ENCODE measurements at regions not wholly inside any gene's neighbourhood (a gene's known extent, or its start where the extent isn't known, plus 50 kb on each side); places are given as distances from the start of the nearest gene placed in this dataset.

DNA sequence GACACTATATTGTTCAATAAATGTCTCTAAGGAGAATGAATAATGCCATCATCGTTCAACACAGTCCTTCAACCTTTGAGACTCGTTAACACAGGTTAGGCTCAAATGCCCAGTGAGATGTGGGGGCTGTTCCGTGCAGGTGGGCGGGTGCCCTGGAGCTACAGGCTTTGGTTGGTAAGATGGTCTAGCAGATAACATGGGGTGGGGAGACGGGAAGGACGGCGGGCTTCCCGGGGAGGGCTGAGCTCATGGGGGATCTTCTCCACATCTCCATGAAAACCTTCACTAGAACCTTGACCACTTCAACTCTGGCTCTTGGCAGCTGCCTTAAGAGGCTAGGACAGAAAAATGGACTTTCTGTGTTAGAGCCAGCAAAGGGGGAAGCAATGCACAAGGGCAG is 134.1 kb upstream of the TCERG1L start:
- DNase-seq (ENCODE audit: low spot score), result no peak

DNA sequence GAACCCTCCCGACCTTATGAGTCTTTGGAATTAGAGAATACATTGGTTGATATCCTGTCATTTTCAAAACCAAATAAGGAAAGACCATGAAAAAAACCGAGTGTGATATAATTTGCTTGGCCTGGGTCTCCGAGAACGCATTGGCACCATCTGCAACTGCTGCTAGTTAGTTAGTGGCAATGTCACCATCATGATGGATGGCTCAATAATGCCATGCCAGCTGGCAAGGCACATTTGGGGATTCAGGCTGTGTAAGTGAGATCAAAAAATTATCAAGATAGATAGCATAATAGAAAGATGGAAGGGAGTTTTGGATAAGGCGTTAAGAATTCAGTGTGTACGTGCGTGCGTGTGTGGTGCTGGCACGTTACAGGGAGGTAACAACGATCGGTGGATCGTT is 134.7 kb upstream of the TCERG1L start:
- DNase-seq (ENCODE audit: low spot score), result no peak

DNA sequence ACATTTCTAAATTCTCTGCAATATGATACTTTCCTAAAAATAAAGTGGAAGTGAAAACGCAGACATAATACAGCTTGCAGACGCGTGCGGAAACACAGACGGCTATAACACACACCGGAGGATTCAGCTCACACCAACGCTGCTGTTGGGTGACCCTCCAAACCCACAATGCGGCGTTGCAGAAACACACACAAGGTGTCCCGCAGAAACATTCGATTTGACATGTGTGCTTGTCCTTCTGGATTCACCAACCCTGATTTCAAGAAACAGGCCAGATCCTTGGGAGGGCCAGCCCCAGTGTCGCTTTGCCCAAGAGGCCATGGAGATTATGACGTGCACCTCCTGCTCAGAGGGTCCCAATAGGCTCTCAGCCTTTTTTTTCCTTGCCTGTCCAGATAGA is 136.7 kb upstream of the TCERG1L start:
- DNase-seq (ENCODE audit: low spot score), result no peak

- no peak for DNase-seq (ENCODE audit: low spot score)
Measured at GRCh38 chr10:131448883-131449282, 137.4 kb upstream of the TCERG1L start.

DNA sequence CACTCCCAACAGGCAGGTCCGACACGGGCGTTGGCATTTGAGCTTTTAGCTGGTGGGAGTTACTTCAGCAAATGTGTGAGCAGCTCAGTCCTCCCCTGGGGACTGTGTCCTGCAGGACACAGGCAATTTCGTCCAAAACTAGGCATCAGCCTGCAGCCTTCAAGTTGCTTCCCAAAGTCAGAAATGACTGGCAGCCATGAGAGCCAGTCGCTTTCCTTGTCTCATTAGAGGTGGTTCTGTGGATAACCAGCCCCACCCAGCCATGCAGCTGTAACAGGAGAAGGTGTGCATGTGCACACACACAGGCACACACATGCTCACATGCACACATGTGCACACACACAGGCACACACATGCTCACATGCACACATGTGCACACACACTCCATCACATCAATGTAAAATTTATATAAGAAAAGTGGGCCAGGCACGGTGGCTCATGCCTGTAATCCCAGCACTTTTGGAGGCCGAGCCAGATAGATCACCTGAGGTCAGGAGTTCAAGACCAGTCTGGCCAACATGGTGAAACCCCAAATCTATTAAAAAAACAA is 138.8 kb upstream of the TCERG1L start:
- DNase-seq (ENCODE audit: low spot score), result no peak

GRCh38 chr10:131451407-131452015 is 140.0 kb upstream of the TCERG1L start:
- DNase-seq (ENCODE audit: low spot score), result no peak

- DNase-seq (ENCODE audit: low spot score), result no peak
Measured at GRCh38 chr10:131452926-131453720, 141.6 kb upstream of the TCERG1L start.

GRCh38 chr10:131453721-131454634 is 142.5 kb upstream of the TCERG1L start:
- peak; percentile 44 for DNase-seq (ENCODE audit: low spot score)

GRCh38 chr10:131456411-131456810 is 144.9 kb upstream of the TCERG1L start:
- no peak for DNase-seq (ENCODE audit: low spot score)

- DNase-seq (ENCODE audit: low spot score), result no peak
Measured at GRCh38 chr10:131461093-131461492, 149.6 kb upstream of the TCERG1L start.

DNA sequence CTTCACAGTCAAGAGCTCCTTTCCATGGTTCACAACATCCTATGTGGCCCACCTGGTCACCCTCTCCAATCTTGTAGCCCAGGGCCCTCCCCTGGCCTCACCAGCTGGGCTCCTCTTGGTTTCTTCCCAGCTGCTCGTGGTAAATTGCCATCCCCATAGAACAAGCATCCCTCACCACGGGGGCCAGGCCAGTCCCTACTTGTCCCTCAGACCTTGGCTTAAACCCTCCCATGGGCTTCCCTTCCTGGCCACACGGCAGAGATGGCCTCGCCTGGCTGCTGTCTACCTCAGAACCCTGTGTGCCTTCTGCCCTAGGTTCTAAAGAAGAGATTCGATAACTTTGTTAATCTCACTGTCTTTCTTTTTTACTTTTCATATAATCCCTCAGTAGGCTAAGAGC is 153.3 kb upstream of the TCERG1L start:
- DNase-seq (ENCODE audit: low spot score), result no peak

DNA sequence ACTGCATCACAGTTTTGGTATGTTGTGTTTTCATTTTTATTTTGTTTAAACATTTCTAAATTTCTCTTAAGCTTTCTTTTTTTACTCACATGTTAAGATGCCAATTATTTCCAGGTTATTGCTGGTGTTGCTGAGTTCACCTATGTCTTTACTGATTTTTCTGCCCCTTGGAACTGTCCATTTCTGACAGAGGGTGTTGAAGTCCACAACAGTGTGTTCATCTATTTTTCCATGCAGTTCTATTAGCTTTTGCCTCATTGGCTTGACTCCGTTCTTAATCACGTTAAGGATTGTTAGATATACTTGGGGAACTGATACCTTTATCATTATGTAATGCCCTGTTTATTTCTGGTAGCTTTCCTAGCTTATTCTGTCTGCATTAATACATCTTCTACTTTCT is 158.0 kb upstream of the TCERG1L start:
- DNase-seq (ENCODE audit: low spot score), result no peak

DNA sequence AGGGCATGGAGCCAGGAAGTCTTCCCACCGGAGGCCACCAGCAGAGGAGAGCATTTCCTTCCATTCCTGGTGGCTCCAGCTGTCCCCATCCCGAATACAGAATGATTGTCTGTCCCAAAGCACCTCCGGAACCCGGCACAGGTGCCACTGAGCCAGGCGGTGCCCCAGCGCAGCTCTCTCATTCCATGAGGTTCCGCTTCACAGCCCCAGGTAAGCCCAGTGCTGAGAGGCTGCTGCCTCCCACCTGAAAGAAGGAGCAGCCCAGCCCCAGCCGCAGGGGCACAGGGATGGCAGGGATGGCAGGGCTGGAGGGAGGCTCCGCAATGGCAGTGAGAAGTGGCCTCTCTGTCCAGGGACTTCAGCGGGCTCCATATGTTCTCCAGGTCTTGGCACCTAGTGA is 162.1 kb upstream of the TCERG1L start:
- no peak for DNase-seq (ENCODE audit: low spot score)

- DNase-seq (ENCODE audit: low spot score), result no peak
Measured at GRCh38 chr10:131474416-131474815, 162.9 kb upstream of the TCERG1L start.

DNA sequence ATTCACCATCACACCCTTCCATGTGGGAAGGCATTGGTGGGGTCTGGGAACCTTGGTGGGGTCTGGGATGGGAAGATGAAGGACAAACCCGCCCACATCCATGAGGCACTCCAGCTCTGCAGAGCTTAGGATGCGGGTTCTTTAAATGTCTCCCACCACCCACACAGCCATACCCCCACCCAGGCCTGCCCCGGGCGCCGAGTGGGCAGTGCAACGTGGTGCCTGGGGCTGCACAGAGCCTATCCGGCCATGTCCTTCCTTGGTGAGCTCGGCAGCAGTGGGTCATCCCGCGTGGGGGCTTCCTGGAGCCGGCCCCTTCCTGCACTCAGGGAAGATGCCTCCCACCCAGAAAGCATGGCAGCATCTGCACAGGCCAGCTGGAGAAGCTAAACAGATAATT is 163.5 kb upstream of the TCERG1L start:
- DNase-seq (ENCODE audit: low spot score), result no peak

- no peak for DNase-seq (ENCODE audit: low spot score)
Measured at GRCh38 chr10:131475803-131476202, 164.3 kb upstream of the TCERG1L start.

DNA sequence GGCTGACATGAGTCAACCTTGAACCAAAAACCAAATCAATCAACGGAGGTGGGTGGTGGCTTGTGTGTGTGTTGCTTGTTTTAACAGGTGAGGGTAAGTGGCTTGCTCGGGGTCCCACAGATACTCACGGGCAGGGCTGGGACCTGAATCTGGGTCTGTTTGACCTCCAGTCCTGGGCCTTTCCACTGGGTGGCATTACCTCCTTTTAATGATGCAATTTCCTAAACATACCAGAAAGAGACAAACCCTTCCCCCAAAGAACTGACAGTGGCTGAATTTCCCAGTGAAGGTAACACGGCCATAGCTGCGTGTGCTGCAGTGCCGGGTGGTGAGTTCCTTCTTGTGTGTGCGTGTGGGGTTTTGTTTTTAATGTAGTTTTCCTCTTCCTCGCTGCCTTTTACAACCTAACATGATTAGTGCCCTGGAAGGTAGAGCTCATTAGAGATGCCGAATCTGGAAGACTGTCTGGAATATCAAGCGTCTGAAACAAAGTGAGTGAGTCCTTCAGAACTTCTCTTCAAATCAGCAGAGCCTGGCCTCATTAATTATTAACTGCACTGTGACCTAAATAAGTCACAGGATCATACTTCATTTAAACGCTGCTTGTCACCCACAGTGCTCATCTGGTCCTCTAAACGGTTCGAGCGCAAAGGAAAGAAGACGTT is 166.1 kb upstream of the TCERG1L start:
- no peak for DNase-seq (ENCODE audit: low spot score)

- no peak for DNase-seq (ENCODE audit: low spot score)
Measured at GRCh38 chr10:131478377-131478989, 167.0 kb upstream of the TCERG1L start.

DNA sequence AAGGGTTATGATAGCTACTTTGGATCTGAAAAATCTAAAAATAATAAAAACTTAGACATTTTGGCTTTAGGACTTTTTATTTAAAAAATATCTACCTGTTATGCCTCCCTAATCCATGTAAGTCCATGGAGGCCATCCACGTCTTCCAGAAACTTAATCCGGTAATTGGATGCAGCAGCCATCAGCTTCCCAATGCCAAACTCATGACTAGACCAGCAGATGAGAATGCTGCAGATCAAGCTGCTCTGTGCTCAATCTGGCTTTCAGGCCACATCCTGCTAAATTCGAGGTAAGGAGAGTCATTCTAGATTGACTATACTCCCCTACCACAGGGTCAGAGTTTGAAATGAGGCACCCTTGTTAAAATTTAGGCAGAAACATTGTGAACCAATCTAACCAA is 168.5 kb upstream of the TCERG1L start:
- DNase-seq (ENCODE audit: low spot score), result no peak

DNA sequence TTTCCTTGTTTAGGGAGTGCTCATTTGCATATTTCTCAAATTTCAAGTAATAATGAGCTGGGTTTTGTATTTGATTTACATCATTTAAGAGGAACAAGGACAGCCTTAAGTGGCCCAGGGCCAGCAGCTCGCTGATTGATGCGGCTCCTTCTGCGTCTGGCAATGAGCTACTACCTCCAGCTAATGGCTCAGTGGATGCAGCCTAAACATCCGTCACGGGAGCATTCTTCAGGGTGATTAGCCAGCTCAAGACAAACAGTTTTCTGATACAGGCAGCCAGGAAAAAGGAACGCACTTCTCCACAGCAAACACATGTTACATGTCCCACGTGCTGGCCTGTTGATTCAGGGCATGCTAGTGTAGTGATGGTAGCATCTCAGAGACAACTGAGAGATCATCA is 169.3 kb upstream of the TCERG1L start:
- no peak for DNase-seq (ENCODE audit: low spot score)

- no peak for DNase-seq (ENCODE audit: low spot score)
Measured at GRCh38 chr10:131485732-131486131, 174.2 kb upstream of the TCERG1L start.

DNA sequence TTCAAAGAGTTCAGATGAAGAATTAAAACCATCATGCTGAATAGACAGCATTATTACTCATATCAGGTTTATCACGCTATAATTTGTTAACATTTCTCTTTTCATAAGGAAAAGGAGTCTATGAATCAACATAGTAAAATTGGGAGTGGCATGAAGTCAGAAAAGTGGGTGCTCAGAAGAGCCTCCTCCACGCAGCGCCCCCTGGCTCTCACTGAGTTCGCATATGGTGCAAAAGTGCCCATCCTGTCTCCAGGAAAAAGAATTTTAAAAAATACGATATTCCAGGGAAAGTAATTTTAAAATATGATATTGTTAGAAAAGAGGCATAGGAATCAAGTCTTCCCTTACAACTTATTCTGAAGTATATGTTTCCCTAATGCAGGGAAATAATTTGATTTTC is 176.3 kb upstream of the TCERG1L start:
- DNase-seq (ENCODE audit: low spot score), result no peak

Data from hematopoietic multipotent progenitor cell treated with erythropoietin and hydrocortisone succinate and interleukin-3 and kit ligand, for 17 days (in vitro differentiated cells).